Effector memory CD4-positive, alpha-beta T cell (primary cell): ENCODE measurements at regions not wholly inside any gene's neighbourhood (a gene's known extent, or its start where the extent isn't known, plus 50 kb on each side); places are given as distances from the start of the nearest gene placed in this dataset.
A peak's percentile ranks its signal among the peaks of the same experiment; 100 is the strongest.

Experiments
- DNase-seq, 3 donors: peaks; one replicate each; pipeline ENCODE4 v3.0.0-alpha.2; 2020
- H3K27ac ChIP-seq: 2 replicates; pipeline ENCODE4 v1.7.0; 2013; ENCODE audit warnings: mild to moderate bottlenecking, low read length, moderate library complexity; ENCODE audit not compliant: insufficient read depth, poor library complexity, severe bottlenecking
- H3K27me3 ChIP-seq: replicated peaks from 2 replicates; pipeline ENCODE4 v1.7.0; 2013; ENCODE audit warnings: mild to moderate bottlenecking, low read length; ENCODE audit not compliant: insufficient read depth, control insufficient read depth, poor library complexity, severe bottlenecking
- H3K36me3 ChIP-seq: 2 replicates; pipeline ENCODE4 v1.7.0; 2013; ENCODE audit warnings: mild to moderate bottlenecking, low read length, moderate library complexity; ENCODE audit not compliant: control insufficient read depth, insufficient read depth
- H3K4me1 ChIP-seq: 2 replicates; pipeline ENCODE4 v1.7.0; 2013; ENCODE audit warnings: low read length, mild to moderate bottlenecking; ENCODE audit not compliant: control insufficient read depth, insufficient read depth, poor library complexity, severe bottlenecking
- H3K4me3 ChIP-seq: 2 replicates; pipeline ENCODE4 v1.7.0; 2013; ENCODE audit warnings: low read length, low read depth, mild to moderate bottlenecking; ENCODE audit not compliant: insufficient read depth, poor library complexity, severe bottlenecking
- H3K9me3 ChIP-seq: 2 replicates; pipeline ENCODE4 v1.7.0; 2013; ENCODE audit warnings: mild to moderate bottlenecking, low read length, moderate library complexity; ENCODE audit not compliant: control insufficient read depth

DNA sequence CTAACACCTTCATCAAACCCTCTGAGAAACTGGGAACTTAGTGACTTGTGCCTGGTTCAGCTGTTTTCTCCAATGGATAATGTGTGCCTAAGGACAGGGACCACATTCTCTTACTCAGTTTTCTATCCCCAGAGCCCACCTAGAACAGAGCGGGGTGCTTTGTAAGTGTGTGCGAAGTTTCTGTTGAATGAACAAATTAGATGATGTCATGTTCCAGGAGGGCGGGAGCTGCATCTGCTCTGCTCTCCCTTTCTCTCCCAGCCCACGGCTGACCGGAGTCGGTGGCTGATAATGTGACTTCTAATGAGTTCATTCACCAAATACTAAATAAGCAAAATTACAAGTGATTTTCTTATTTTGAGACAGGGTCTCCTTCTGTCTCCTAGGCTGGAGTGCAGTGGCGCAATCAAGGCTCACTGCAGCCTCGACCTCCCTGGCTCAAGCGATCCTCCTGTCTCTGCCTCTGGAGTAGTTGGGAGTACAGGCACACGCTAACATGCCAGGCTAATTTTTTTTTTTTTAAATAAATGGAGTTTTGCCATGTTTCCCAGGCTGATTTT lies 60.7 kb upstream of the FNDC1 start:
- no peaks in the 10 kb centered on the region for H3K27me3 ChIP-seq
- H3K27ac ChIP-seq, result peak overlapping the region; percentile 81
- no peak for DNase-seq
- H3K4me1 ChIP-seq, result peaks cover 64% of the 10 kb centered on the region
- H3K9me3 ChIP-seq, result no peaks in the 10 kb centered on the region
- H3K4me3 ChIP-seq, result no peak overlapping the region
- no peaks in the 10 kb centered on the region for H3K36me3 ChIP-seq

GRCh38 chr6:159107451-159108260 lies 61.5 kb upstream of the FNDC1 start:
- peak; percentile 55 to 64 (median 63) for DNase-seq
- Histone ChIP-seq H3K9me3 (no peaks in the 10 kb centered on the region), H3K27ac (peak overlapping the region; percentile 81), H3K4me3 (peak overlapping the region; percentile 26), H3K4me1 (peaks cover 67% of the 10 kb centered on the region), H3K36me3 (no peaks in the 10 kb centered on the region), H3K27me3 (no peaks in the 10 kb centered on the region)

- Histone ChIP-seq H3K36me3 (no peaks in the 10 kb centered on the region), H3K4me3 (peak overlapping the region; percentile 26), H3K27ac (peak overlapping the region; percentile 81), H3K4me1 (peaks cover 67% of the 10 kb centered on the region), H3K27me3 (no peaks in the 10 kb centered on the region), H3K9me3 (no peaks in the 10 kb centered on the region)
- DNase-seq, result peak; percentile 76 to 89 (median 87)
Measured at GRCh38 chr6:159106627-159107241, 61.9 kb upstream of the TAGAP start.

DNA sequence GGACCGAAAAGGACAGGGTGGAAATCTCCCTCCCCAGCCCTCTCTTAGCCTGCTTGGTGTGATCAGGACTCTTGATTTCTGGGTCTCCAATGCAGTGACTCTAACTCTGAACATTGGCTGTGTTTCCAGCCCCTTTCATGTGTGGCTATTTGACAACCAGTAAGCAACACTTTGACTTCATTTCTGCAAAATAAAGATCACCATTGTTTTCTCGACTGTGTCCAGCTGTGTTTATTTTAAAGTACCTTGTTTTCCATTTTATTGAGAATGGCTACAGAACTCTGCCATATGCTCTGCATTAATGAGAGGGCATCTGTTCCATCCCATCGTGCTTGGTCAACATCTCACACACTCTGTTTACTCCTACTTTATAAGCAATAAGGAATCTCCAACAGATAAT lies 60.9 kb upstream of the TAGAP start:
- H3K27me3 ChIP-seq, result no peaks in the 10 kb centered on the region
- H3K4me3 ChIP-seq, result no peak overlapping the region
- no peaks in the 10 kb centered on the region for H3K9me3 ChIP-seq
- H3K4me1 ChIP-seq, result peaks cover 61% of the 10 kb centered on the region
- DNase-seq, result no peak
- H3K36me3 ChIP-seq, result no peaks in the 10 kb centered on the region
- peak overlapping the region; percentile 81 for H3K27ac ChIP-seq

- H3K27ac ChIP-seq, result no peak overlapping the region
- H3K4me3 ChIP-seq, result no peak overlapping the region
- H3K4me1 ChIP-seq, result peaks cover 53% of the 10 kb centered on the region
- no peaks in the 10 kb centered on the region for H3K27me3 ChIP-seq
- no peaks in the 10 kb centered on the region for H3K36me3 ChIP-seq
- no peak for DNase-seq
- no peaks in the 10 kb centered on the region for H3K9me3 ChIP-seq
Measured at GRCh38 chr6:159104931-159105330, 60.1 kb upstream of the TAGAP start.

DNA sequence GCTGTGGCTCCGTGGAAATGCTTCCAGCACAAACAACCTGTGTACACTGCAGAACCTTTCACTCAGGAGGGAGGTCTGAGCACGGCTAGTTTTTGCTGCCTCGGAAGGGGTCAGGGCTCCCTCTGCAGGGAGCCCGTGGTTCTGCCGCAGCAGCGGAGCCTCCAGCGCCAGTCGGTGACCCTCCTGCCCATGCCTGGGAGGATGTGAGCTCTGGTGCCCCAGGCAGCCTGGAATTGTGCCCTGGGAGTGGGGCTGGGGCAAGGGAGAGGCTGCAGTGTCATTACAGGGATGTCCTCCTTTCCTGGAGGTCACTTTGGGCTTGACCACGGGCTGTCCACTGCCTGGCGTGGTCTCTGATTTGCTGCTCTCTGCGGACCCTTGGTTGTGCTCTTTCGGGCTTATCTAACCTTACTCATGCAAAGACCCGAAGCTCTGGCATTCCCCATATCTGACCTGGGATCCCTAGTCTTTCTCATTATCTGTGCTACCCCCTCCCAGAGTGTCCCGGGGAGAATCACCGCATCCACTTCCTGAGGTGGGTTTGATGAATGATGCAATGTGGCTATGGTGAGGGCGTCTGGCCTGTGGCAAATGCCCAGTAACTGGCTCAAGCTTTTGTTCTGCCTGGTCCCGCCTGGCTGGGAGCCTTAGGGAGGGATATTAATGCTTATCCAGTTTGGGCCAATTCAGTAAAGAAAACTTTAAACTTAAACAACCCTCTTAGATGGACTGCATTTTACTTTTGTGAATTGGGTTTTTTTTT lies 59.6 kb upstream of the TAGAP start:
- Histone ChIP-seq H3K4me3 (no peak overlapping the region), H3K9me3 (no peaks in the 10 kb centered on the region), H3K4me1 (peaks cover 50% of the 10 kb centered on the region), H3K27me3 (no peaks in the 10 kb centered on the region), H3K27ac (peak overlapping the region; percentile 34), H3K36me3 (no peaks in the 10 kb centered on the region)
- DNase-seq, result peak; percentile 58 to 64 (median 64)

GRCh38 chr6:159103396-159104162 lies 58.8 kb upstream of the TAGAP start:
- H3K27ac ChIP-seq, result peak overlapping the region; percentile 34
- no peaks in the 10 kb centered on the region for H3K36me3 ChIP-seq
- no peak overlapping the region for H3K4me3 ChIP-seq
- no peaks in the 10 kb centered on the region for H3K9me3 ChIP-seq
- no peaks in the 10 kb centered on the region for H3K27me3 ChIP-seq
- H3K4me1 ChIP-seq, result peaks cover 48% of the 10 kb centered on the region
- no peak for DNase-seq

GRCh38 chr6:159102373-159103160 lies 57.8 kb upstream of the TAGAP start:
- H3K9me3 ChIP-seq, result no peaks in the 10 kb centered on the region
- no peaks in the 10 kb centered on the region for H3K36me3 ChIP-seq
- DNase-seq, result no peak
- no peak overlapping the region for H3K4me3 ChIP-seq
- no peak overlapping the region for H3K27ac ChIP-seq
- H3K27me3 ChIP-seq, result no peaks in the 10 kb centered on the region
- H3K4me1 ChIP-seq, result peaks cover 44% of the 10 kb centered on the region

GRCh38 chr6:159101656-159102055 lies 56.9 kb upstream of the TAGAP start:
- H3K4me3 ChIP-seq, result no peak overlapping the region

More at GRCh38 chr6:159101656-159102055, 56.9 kb upstream of the TAGAP start:
- Histone ChIP-seq H3K27me3 (no peaks in the 10 kb centered on the region), H3K9me3 (no peaks in the 10 kb centered on the region), H3K36me3 (no peaks in the 10 kb centered on the region), H3K4me1 (peaks cover 37% of the 10 kb centered on the region), H3K27ac (no peak overlapping the region)
- DNase-seq, result no peak
